ENCODE measurements at regions not wholly inside any gene's neighbourhood (a gene's known extent, or its start where the extent isn't known, plus 50 kb on each side); places are given as distances from the start of the nearest gene placed in this dataset.
A peak's percentile ranks its signal among the peaks of the same experiment; 100 is the strongest.

DNA sequence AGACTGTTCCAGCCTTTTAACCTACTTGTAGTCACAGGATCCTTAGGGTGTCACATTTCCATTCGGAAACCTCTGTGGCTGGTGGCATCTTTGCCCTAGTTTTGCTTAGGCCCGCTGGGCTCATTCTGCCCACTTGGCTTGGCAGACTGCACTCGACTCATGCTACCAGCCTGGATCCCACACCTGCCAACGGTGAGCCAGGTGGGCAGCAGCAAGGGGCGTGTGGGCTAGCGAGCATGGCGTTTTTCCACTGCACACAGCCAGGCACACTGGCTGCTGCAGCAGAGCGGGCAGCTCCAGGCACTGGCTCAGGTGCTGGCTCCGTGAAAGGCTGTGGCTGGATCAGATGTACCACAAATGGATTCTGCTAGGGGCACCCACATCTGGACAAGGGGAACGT is 838.2 kb downstream of the SLITRK6 start:
- no peaks in the 10 kb centered on the region for H3K36me3 ChIP-seq (ENCODE audit: control insufficient read depth, insufficient read depth, low read length)
- no peaks in the 10 kb centered on the region for H3K9me3 ChIP-seq (ENCODE audit: control insufficient read depth, insufficient read depth, low read length)
- H3K4me1 ChIP-seq (ENCODE audit: control insufficient read depth, insufficient read depth, low read length): no peaks in the 10 kb centered on the region
- 95% methylated on average over 10 of the region's 10 CpGs for WGBS (ENCODE audit: insufficient coverage)
- H3K4me3 ChIP-seq (ENCODE audit: low read depth, low read length): no peak overlapping the region
- DNase-seq (ENCODE audit: low read depth in 4 of 6, low spot score in 6 of 6): no peak
- H3K27me3 ChIP-seq (ENCODE audit: control insufficient read depth, insufficient read depth, low read length): no peaks in the 10 kb centered on the region
- H3K27ac ChIP-seq (ENCODE audit: low read depth, low read length): no peak overlapping the region

GRCh38 chr13:84959818-84960217 is 839.4 kb downstream of the SLITRK6 start:
- 56% methylated on average over 1 of the region's 2 CpGs for WGBS (ENCODE audit: insufficient coverage)
- no peaks in the 10 kb centered on the region for H3K36me3 ChIP-seq (ENCODE audit: control insufficient read depth, insufficient read depth, low read length)
- no peak for DNase-seq (ENCODE audit: low read depth in 4 of 6, low spot score in 6 of 6)
- H3K4me1 ChIP-seq (ENCODE audit: control insufficient read depth, insufficient read depth, low read length): no peaks in the 10 kb centered on the region
- H3K27me3 ChIP-seq (ENCODE audit: control insufficient read depth, insufficient read depth, low read length): no peaks in the 10 kb centered on the region
- H3K9me3 ChIP-seq (ENCODE audit: control insufficient read depth, insufficient read depth, low read length): no peaks in the 10 kb centered on the region
- no peak overlapping the region for H3K27ac ChIP-seq (ENCODE audit: low read depth, low read length)
- H3K4me3 ChIP-seq (ENCODE audit: low read depth, low read length): no peak overlapping the region

GRCh38 chr13:84954636-84955035 is 844.6 kb downstream of the SLITRK6 start:
- no peaks in the 10 kb centered on the region for H3K27me3 ChIP-seq (ENCODE audit: control insufficient read depth, insufficient read depth, low read length)
- WGBS (ENCODE audit: insufficient coverage): no CpG with 5 or more reads among the region's 1 CpG
- no peaks in the 10 kb centered on the region for H3K9me3 ChIP-seq (ENCODE audit: control insufficient read depth, insufficient read depth, low read length)
- DNase-seq (ENCODE audit: low read depth in 4 of 6, low spot score in 6 of 6): no peak
- H3K36me3 ChIP-seq (ENCODE audit: control insufficient read depth, insufficient read depth, low read length): no peaks in the 10 kb centered on the region
- H3K4me3 ChIP-seq (ENCODE audit: low read depth, low read length): no peak overlapping the region
- H3K4me1 ChIP-seq (ENCODE audit: control insufficient read depth, insufficient read depth, low read length): no peaks in the 10 kb centered on the region
- no peak overlapping the region for H3K27ac ChIP-seq (ENCODE audit: low read depth, low read length)

DNA sequence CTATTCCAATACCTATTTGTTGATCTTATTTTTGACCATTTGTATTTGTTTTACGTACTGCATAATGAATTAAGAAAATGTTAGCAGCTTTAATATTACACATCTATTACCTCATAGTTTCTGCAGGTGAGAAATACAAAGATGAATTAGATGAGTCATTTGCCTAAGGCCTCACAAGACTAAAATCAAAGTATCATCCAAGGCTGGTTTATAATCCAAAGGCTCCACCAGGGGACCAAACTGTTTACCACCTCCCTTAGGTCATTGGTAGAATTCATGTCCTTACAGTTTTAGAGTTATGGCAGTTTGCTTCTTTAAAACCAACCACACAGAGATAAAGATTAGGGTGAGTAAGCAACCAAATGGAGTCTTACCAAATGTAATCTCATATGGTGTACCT is 848.1 kb downstream of the SLITRK6 start:
- no peak for DNase-seq (ENCODE audit: low read depth in 4 of 6, low spot score in 6 of 6)
- H3K27ac ChIP-seq (ENCODE audit: low read depth, low read length): no peak overlapping the region
- H3K4me3 ChIP-seq (ENCODE audit: low read depth, low read length): no peak overlapping the region
- no peaks in the 10 kb centered on the region for H3K36me3 ChIP-seq (ENCODE audit: control insufficient read depth, insufficient read depth, low read length)
- no peaks in the 10 kb centered on the region for H3K27me3 ChIP-seq (ENCODE audit: control insufficient read depth, insufficient read depth, low read length)
- no peaks in the 10 kb centered on the region for H3K4me1 ChIP-seq (ENCODE audit: control insufficient read depth, insufficient read depth, low read length)
- WGBS (ENCODE audit: insufficient coverage): no CpG with 5 or more reads among the region's 1 CpG
- no peaks in the 10 kb centered on the region for H3K9me3 ChIP-seq (ENCODE audit: control insufficient read depth, insufficient read depth, low read length)

GRCh38 chr13:84946192-84946591 is 853.0 kb downstream of the SLITRK6 start:
- H3K4me3 ChIP-seq (ENCODE audit: low read depth, low read length): no peak overlapping the region
- no CpG with 5 or more reads among the region's 2 CpGs for WGBS (ENCODE audit: insufficient coverage)
- H3K36me3 ChIP-seq (ENCODE audit: control insufficient read depth, insufficient read depth, low read length): no peaks in the 10 kb centered on the region
- DNase-seq (ENCODE audit: low read depth in 4 of 6, low spot score in 6 of 6): no peak
- no peak overlapping the region for H3K27ac ChIP-seq (ENCODE audit: low read depth, low read length)
- no peaks in the 10 kb centered on the region for H3K9me3 ChIP-seq (ENCODE audit: control insufficient read depth, insufficient read depth, low read length)
- no peaks in the 10 kb centered on the region for H3K4me1 ChIP-seq (ENCODE audit: control insufficient read depth, insufficient read depth, low read length)
- no peaks in the 10 kb centered on the region for H3K27me3 ChIP-seq (ENCODE audit: control insufficient read depth, insufficient read depth, low read length)

GRCh38 chr13:84940798-84941197 is 858.4 kb downstream of the SLITRK6 start:
- no peak overlapping the region for H3K27ac ChIP-seq (ENCODE audit: low read depth, low read length)
- H3K27me3 ChIP-seq (ENCODE audit: control insufficient read depth, insufficient read depth, low read length): no peaks in the 10 kb centered on the region
- H3K4me1 ChIP-seq (ENCODE audit: control insufficient read depth, insufficient read depth, low read length): no peaks in the 10 kb centered on the region
- 100% methylated on average over 1 of the region's 6 CpGs for WGBS (ENCODE audit: insufficient coverage)
- no peaks in the 10 kb centered on the region for H3K36me3 ChIP-seq (ENCODE audit: control insufficient read depth, insufficient read depth, low read length)
- peak in 1 of 6 donors; percentile 31 for DNase-seq (ENCODE audit: low read depth in 4 of 6, low spot score in 6 of 6)
- H3K9me3 ChIP-seq (ENCODE audit: control insufficient read depth, insufficient read depth, low read length): no peaks in the 10 kb centered on the region
- no peak overlapping the region for H3K4me3 ChIP-seq (ENCODE audit: low read depth, low read length)

GRCh38 chr13:84940167-84940566 is 859.1 kb downstream of the SLITRK6 start:
- H3K4me1 ChIP-seq (ENCODE audit: control insufficient read depth, insufficient read depth, low read length): no peaks in the 10 kb centered on the region
- no peaks in the 10 kb centered on the region for H3K9me3 ChIP-seq (ENCODE audit: control insufficient read depth, insufficient read depth, low read length)
- WGBS (ENCODE audit: insufficient coverage): 90% methylated on average over 4 of the region's 6 CpGs
- H3K4me3 ChIP-seq (ENCODE audit: low read depth, low read length): no peak overlapping the region
- no peak overlapping the region for H3K27ac ChIP-seq (ENCODE audit: low read depth, low read length)
- no peak for DNase-seq (ENCODE audit: low read depth in 4 of 6, low spot score in 6 of 6)
- H3K36me3 ChIP-seq (ENCODE audit: control insufficient read depth, insufficient read depth, low read length): no peaks in the 10 kb centered on the region
- H3K27me3 ChIP-seq (ENCODE audit: control insufficient read depth, insufficient read depth, low read length): no peaks in the 10 kb centered on the region

GRCh38 chr13:84934911-84935310 is 864.3 kb downstream of the SLITRK6 start:
- Histone ChIP-seq H3K9me3 (ENCODE audit: control insufficient read depth, insufficient read depth, low read length) (no peaks in the 10 kb centered on the region), H3K4me1 (ENCODE audit: control insufficient read depth, insufficient read depth, low read length) (no peaks in the 10 kb centered on the region), H3K27ac (ENCODE audit: low read depth, low read length) (no peak overlapping the region), H3K4me3 (ENCODE audit: low read depth, low read length) (no peak overlapping the region), H3K36me3 (ENCODE audit: control insufficient read depth, insufficient read depth, low read length) (no peaks in the 10 kb centered on the region), H3K27me3 (ENCODE audit: control insufficient read depth, insufficient read depth, low read length) (no peaks in the 10 kb centered on the region)
- WGBS (ENCODE audit: insufficient coverage): 86% methylated on average over 1 of the region's 4 CpGs
- DNase-seq (ENCODE audit: low read depth in 4 of 6, low spot score in 6 of 6): peak in 1 of 6 donors; percentile 20

- WGBS (ENCODE audit: insufficient coverage): 75% methylated on average over 1 of the region's 1 CpG
- Histone ChIP-seq H3K4me3 (ENCODE audit: low read depth, low read length) (no peak overlapping the region), H3K9me3 (ENCODE audit: control insufficient read depth, insufficient read depth, low read length) (no peaks in the 10 kb centered on the region), H3K27me3 (ENCODE audit: control insufficient read depth, insufficient read depth, low read length) (no peaks in the 10 kb centered on the region), H3K4me1 (ENCODE audit: control insufficient read depth, insufficient read depth, low read length) (no peaks in the 10 kb centered on the region), H3K27ac (ENCODE audit: low read depth, low read length) (no peak overlapping the region), H3K36me3 (ENCODE audit: control insufficient read depth, insufficient read depth, low read length) (no peaks in the 10 kb centered on the region)
- no peak for DNase-seq (ENCODE audit: low read depth in 4 of 6, low spot score in 6 of 6)
These were observed 865.4 kb downstream of the SLITRK6 start for GRCh38 chr13:84933797-84934196.

DNA sequence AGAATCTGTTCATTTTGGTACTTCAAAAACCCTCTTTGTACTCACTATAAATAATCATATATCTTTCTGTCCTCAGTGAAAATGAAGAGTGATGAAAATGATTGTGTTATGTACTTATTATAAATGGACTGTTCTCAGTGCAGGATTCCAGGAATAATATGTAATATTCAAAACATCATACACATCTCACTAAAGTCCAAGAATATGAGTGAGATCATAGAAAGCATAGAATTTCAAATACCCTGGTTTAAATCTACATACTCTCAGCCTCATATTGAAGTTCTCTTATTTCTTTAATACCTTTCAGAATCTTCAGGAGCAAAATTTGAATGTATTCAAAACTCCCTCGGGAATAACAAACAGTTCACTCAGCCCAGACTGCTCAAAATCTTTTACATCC is 868.0 kb downstream of the SLITRK6 start:
- no peaks in the 10 kb centered on the region for H3K9me3 ChIP-seq (ENCODE audit: control insufficient read depth, insufficient read depth, low read length)
- DNase-seq (ENCODE audit: low read depth in 4 of 6, low spot score in 6 of 6): no peak
- no peaks in the 10 kb centered on the region for H3K4me1 ChIP-seq (ENCODE audit: control insufficient read depth, insufficient read depth, low read length)
- H3K36me3 ChIP-seq (ENCODE audit: control insufficient read depth, insufficient read depth, low read length): no peaks in the 10 kb centered on the region
- WGBS (ENCODE audit: insufficient coverage): 57% methylated on average over 1 of the region's 1 CpG
- no peak overlapping the region for H3K4me3 ChIP-seq (ENCODE audit: low read depth, low read length)
- no peak overlapping the region for H3K27ac ChIP-seq (ENCODE audit: low read depth, low read length)
- H3K27me3 ChIP-seq (ENCODE audit: control insufficient read depth, insufficient read depth, low read length): no peaks in the 10 kb centered on the region

All from spinal cord (tissue), 9 donors.